ENCODE measurements at regions not wholly inside any gene's neighbourhood (a gene's known extent, or its start where the extent isn't known, plus 50 kb on each side); places are given as distances from the start of the nearest gene placed in this dataset.

- no peak for DNase-seq
These were observed 169.1 kb downstream of the TMEM18 start for GRCh38 chr2:508121-508520.

DNA sequence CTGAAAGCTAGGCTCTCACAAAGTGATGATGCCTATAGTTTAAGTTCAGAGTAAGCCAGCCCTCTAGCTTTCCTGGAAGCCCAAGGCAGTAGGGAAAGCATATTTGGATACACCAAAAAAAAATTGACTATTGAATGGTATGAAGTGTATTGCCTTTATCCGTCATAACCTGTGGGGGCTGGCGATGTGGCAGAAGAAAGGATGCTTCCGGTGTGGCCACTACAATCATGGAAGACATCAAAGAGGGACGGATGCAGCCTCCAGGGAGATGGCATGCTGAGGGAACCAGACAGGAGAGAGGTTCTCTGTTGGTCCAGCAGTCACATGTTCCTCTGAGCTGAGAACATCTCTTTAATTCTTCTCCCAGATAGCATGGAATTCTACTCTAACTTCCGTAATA lies 170.3 kb downstream of the TMEM18 start:
- no peak for DNase-seq

- no peak for DNase-seq
These were observed 170.8 kb downstream of the TMEM18 start for GRCh38 chr2:506451-506850.

DNA sequence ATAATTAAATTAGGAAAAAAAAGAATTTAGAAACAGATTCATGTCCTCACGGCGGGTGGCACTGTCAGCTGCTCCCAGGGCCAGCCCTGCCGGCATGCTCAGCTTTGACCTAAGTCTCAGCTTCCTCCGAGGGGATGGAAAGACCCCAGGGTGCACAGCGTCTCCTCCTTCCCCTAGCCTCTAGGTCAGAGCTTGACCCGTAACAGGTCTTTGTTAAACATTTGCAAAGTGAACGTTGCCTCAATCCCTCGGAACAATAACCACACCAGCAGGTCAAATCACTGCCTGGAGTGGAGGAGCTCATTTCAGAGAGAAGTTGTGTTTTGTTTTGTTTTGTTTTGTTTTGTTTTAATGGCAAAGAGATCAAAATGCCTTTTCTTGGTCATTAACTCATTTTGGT lies 171.3 kb downstream of the TMEM18 start:
- DNase-seq, result no peak

DNA sequence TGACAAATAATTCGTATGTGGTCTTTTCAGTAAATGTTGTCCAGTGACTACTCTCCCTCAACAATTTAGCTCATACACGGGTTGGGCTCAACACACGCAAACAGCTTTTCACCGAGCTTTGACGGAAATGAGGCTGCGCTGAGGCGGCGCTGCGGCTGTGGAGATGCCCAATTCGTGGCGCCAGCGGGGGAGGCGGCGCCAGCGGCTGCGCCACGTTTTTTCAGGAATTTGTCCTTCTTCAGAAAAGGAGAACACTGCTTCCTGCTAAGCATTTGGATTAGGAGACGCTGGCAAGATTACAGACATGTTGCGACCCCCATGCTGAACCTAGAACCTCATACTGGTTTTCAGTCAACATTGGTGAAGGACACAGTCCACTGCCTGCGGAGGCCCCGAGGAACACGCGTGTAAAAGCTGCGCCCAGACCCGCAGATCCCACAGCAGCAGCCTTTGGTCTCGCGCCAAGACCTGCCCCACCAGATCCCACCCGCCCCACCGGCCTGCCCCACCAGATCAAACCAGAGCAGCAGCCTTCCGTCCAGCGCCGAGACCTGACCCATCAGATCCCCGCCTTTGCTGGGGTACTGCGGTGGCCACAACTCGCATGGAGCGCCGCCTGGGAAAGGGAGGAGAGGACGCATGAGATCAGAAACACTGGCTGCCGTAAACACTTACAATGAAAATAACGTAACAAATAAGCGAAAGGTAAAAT lies 173.8 kb downstream of the TMEM18 start:
- no peak for DNase-seq

DNA sequence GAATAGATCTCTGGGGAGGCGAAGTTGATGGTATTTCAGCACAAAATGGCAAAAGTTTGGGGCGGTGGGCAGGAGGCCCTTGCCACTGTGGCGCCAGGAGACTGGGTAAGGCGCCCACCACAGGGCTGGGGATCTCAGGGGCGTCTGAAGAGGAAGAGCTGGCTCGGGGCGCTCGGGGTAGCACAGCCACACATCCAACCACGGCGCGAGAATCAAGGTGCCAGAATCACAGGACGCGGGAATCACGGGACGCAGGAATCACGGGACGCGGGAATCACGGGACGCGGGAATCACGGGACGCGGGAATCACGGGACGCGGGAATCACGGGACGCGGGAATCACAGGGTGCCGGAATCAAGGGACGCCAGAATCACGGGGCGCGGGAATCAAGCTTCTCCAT lies 174.4 kb downstream of the TMEM18 start:
- DNase-seq, result no peak

DNA sequence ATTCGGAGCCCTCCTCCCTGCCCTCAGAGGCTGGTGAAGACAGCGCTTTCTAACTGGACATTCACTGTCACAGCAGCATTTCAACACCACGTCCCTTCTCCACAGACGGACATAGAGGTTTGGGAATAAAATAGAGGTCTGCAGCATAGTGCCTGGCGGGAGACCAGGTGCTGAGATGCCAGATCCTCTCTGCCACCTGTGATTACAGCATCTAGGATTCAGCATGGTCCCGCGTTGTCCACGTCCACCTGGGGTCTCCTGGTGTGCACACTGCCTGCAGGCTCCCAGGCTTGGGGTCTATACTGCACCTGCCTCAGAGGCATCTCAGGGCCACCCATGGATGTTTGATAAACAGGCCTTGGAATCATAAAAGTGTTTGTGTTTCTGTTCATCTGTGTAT lies 175.5 kb downstream of the TMEM18 start:
- DNase-seq, result no peak

DNA sequence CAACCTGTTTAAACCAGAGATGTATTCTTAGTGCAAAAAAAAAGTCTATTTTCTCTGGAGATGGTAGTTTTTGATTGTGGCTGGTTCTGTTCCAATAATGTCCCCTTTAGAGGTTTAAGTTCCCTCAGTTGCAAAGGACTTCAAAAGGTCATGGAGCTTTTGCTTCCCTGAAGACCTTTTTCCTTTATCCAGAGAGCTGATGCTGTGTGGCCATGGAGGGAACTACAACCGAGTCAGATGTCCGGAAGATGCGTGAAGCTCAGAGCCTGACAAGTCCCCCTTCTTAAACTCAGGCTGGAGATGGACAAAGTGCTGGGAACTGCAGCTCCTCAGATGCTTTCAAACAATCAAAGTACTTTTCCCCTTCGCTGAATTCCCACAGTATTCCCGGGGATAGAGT lies 176.1 kb downstream of the TMEM18 start:
- no peak for DNase-seq

DNA sequence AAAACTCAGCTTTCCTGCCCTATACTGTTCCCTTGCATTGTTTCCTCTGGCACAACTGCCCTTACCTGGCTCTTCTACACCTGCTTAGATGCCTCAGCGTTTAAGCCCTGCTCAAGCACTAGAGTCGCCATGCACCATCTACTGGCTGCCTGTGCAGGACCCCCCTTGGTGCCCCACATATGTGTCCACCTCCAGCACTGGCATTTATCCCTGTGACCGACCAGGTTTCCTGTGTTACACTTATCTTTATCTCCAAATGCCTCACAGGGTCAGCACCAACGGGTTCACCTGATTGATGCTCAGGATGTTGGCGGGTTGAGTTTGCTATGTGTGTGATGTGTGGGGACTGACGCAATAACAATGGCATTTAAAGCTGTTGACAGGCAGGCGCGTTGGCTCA lies 177.5 kb downstream of the TMEM18 start:
- no peak for DNase-seq

- DNase-seq, result no peak
These were observed 178.6 kb downstream of the TMEM18 start for GRCh38 chr2:498493-499178.

DNA sequence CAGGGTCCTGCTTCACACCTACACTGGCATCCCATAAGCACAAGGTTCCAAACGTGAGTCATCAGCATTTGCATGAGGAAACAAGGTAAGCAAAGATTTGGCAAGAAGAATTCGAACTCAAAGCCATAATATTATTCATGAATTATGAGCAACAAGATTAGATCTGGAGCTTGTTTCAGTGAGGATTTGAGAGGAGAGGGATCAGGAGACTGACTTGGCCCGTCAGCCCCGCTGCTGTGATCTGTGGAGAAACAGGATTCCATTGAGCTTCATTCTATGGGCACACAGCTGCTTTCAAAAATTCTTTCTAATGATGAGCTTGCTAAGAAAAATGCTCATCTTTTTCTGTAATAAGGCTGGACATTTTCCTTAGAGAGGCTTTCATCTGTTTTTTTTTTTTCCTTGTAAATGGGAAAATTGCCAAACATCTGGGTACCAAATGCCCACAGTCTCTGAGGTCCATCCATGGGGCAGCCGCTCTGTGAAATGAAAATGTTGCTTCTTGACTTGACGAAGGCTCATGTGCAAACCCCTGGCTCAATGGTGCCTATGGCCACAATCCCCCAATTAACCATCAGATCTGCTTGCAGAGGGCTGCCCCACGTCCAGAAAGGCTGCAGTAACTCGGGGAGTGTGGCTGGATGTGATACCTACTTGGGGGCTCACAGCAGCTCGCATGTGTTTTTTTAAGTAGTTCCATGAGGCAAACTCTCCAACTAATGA lies 179.3 kb downstream of the TMEM18 start:
- no peak for DNase-seq

- no peak for DNase-seq
These were observed 180.5 kb downstream of the TMEM18 start for GRCh38 chr2:496729-497128.

DNA sequence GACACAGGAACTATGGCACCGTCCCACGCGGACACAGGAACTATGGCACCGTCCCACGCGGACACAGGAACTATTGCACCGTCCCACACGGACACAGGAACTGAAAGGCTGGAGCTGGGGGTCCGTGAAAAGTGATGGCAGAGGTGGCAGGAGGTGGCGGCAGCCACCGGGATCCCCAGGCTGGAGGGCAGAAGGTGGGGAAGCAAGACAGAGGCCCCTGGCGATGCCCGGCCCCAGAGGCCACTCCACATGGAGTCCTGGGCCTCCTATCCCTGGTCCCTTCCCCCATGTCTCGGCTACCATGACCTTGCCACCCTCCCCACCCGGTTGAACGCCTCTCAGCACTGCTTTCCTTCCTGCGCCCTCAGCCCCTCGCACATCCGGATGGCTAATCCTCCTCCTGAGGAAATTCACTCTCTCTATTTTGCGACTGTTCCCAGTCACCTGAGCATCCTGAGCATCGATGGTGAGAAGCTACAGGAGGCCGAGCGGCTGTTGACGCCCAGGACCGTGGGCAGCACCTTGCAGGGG lies 181.4 kb downstream of the TMEM18 start:
- no peak for DNase-seq

GRCh38 chr2:494853-495252 lies 182.4 kb downstream of the TMEM18 start:
- DNase-seq, result no peak

GRCh38 chr2:493228-493627 lies 184.0 kb downstream of the TMEM18 start:
- no peak for DNase-seq

- DNase-seq, result no peak
These were observed 185.0 kb downstream of the TMEM18 start for GRCh38 chr2:492178-492577.

GRCh38 chr2:489838-490237 lies 187.4 kb downstream of the TMEM18 start:
- no peak for DNase-seq

GRCh38 chr2:489084-489483 lies 188.1 kb downstream of the TMEM18 start:
- DNase-seq, result no peak

- DNase-seq, result no peak
These were observed 189.8 kb downstream of the TMEM18 start for GRCh38 chr2:487186-488079.

DNA sequence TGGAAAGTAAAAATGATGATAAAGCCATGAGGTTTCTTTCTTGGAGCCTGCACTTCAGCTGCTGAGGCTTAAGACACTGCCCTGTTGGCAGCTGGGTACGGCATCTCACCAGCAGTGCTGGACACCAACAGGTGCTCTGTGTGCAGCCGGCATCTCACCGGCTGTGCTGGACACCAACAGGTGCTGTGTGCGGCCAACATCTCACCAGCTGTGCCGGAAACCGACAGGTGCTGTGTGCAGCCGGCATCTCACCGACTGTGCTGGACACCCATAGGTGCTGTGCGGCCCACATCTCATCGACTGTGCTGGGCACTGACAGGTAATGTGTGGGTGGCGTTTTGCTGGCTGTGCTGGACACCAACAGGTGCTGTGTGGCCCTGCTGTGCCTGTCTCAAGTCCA lies 190.8 kb downstream of the TMEM18 start:
- DNase-seq, result no peak

DNA sequence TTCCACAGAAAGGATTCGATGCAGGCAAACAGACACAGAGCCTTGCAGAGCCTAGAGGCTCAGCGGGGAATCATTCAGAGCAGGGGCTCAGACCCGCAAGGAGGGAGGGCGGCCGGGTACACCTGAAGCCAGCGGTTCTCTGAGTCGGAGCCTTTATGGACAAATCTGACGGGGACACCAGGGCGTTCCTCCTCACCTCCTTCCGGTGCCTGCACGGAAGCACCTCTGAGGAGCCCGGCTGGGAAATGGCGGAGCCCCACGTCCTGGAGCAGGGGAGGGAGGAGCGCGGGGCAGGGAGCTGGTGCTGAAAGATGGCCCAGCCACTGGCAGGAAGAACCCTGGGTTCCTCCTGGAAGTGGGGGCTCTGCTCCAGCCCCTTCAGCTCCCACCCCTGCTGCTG lies 193.5 kb upstream of the ALKAL2 start:
- no peak for DNase-seq

DNA sequence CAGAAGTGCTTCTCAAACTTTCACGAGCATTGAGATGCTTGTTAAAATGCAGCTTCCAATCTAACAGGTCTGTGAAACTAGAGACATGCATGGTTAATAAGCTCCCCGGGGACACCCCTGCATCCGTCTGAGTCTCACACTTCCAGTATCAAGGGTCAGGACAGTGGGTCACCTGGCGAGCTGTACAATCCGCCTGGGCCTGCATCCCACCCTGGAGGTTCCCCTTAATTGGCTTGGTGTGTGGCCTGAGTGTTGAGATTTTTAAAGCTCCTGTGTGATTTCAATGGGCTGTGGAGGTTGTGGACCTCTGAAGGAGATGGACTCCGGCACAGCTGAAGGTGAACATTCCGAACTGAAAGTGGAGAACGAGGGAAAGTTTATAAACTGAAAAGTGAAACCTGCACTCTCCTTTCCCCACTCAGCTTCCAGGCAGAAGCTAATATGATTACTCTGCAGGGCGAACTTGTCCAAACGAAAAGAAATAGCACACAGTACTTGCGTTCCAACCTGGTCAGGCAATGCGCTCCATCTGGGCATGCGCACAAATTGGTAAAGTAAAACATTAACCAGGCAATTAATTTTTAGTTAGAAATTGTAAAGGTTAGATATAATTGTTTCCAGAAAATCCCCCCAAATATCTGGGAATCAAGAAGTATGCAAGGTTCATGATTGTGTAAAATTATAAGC lies 191.7 kb upstream of the ALKAL2 start:
- DNase-seq, result no peak
